Liver (tissue), 8 donors: ENCODE measurements at regions not wholly inside any gene's neighbourhood (a gene's known extent, or its start where the extent isn't known, plus 50 kb on each side); places are given as distances from the start of the nearest gene placed in this dataset.

Source experiments
- DNase-seq: peaks from one replicate; pipeline ENCODE4 v3.0.0-alpha.2; 2017; ENCODE audit warnings: low spot score
- H3K27ac ChIP-seq, 2 donors: one replicate each; pipeline ENCODE4 v1.7.0; 2013; ENCODE audit warnings: inconsistent platforms in 2 of 2, low read length in 2 of 2, control low read depth in 1 of 2, low read depth in 1 of 2, mild to moderate bottlenecking in 1 of 2
- H3K27me3 ChIP-seq, 4 donors: one replicate each; pipeline versions ENCODE4 v1.6.1 to v1.7.0; 2013; ENCODE audit warnings: low read length in 3 of 4, inconsistent platforms in 1 of 4, mild to moderate bottlenecking in 1 of 4, moderate library complexity in 1 of 4; ENCODE audit not compliant: control insufficient read depth in 4 of 4, insufficient read depth in 4 of 4
- H3K36me3 ChIP-seq, 4 donors: one replicate each; pipeline versions ENCODE4 v1.6.1 to v1.7.0; 2013; ENCODE audit warnings: low read length in 3 of 4, mild to moderate bottlenecking in 3 of 4, low read depth in 1 of 4, moderate library complexity in 1 of 4; ENCODE audit not compliant: control insufficient read depth in 4 of 4, insufficient read depth in 3 of 4
- H3K4me1 ChIP-seq, 4 donors: one replicate each; pipeline versions ENCODE4 v1.6.1 to v1.7.0; 2013; ENCODE audit warnings: low read length in 3 of 4, mild to moderate bottlenecking in 3 of 4, moderate library complexity in 1 of 4; ENCODE audit not compliant: control insufficient read depth in 4 of 4, insufficient read depth in 4 of 4
- H3K4me3 ChIP-seq, 3 donors: one replicate each; pipeline versions ENCODE4 v1.6.1 to v1.7.0; 2013; ENCODE audit warnings: low read length in 3 of 3, control low read depth in 1 of 3, low read depth in 1 of 3, mild to moderate bottlenecking in 1 of 3
- H3K9ac ChIP-seq, 2 donors: one replicate each; pipeline ENCODE4 v1.7.0; 2013; ENCODE audit warnings: low read length in 2 of 2, mild to moderate bottlenecking in 2 of 2, moderate library complexity in 2 of 2, control low read depth in 1 of 2, low read depth in 1 of 2
- H3K9me3 ChIP-seq, 4 donors: one replicate each; pipeline versions ENCODE4 v1.6.1 to v1.7.0; 2013; ENCODE audit warnings: low read length in 3 of 4; ENCODE audit not compliant: control insufficient read depth in 4 of 4
- CTCF ChIP-seq: fragments of 150-350 bp; IDR thresholded peaks from 2 replicates; pipeline ENCODE4 v1.5.1; 2017; ENCODE audit warnings: improper control_type of control experiment, low read depth, low read length; ENCODE audit not compliant: missing input control
- EGR1 ChIP-seq, 2 donors: IDR thresholded peaks; 2 replicates each; pipeline ENCODE4 v1.6.1; 2016 to 2018; ENCODE audit warnings: antibody characterized with exemption in 2 of 2, low read depth in 2 of 2
- FOXA2 ChIP-seq: IDR thresholded peaks from 2 replicates; pipeline ENCODE4 v1.6.1; 2016; ENCODE audit warnings: antibody characterized with exemption
- GABPA ChIP-seq, 2 donors: IDR thresholded peaks in 1 of 2; conservative IDR thresholded peaks in 1 of 2; 2 replicates each; pipeline ENCODE4 v1.6.1; 2016; ENCODE audit warnings: antibody characterized with exemption in 2 of 2, mild to moderate bottlenecking in 1 of 2, moderate library complexity in 1 of 2
- HNF4A ChIP-seq, 2 donors: conservative IDR thresholded peaks; 2 replicates each; pipeline ENCODE4 v1.6.1; 2016; ENCODE audit warnings: antibody characterized with exemption in 2 of 2, mild to moderate bottlenecking in 2 of 2
- HNF4G ChIP-seq: IDR thresholded peaks from 2 replicates; pipeline ENCODE4 v1.6.1; 2016; ENCODE audit warnings: antibody characterized with exemption
- JUND ChIP-seq, 2 donors: IDR thresholded peaks; 2 replicates each; pipeline ENCODE4 v1.6.1; 2016; ENCODE audit warnings: antibody characterized with exemption in 2 of 2
- NR2F2 ChIP-seq: IDR thresholded peaks from 2 replicates; pipeline ENCODE4 v1.6.1; 2016; ENCODE audit warnings: antibody characterized with exemption
- RAD21 ChIP-seq, 2 donors: IDR thresholded peaks; 2 replicates each; pipeline ENCODE4 v1.6.1; 2016; ENCODE audit warnings: antibody characterized with exemption in 2 of 2, mild to moderate bottlenecking in 2 of 2
- SP1 ChIP-seq: IDR thresholded peaks from 2 replicates; pipeline ENCODE4 v1.6.1; 2018; ENCODE audit warnings: antibody characterized with exemption, mild to moderate bottlenecking
- TAF1 ChIP-seq: conservative IDR thresholded peaks from 2 replicates; pipeline ENCODE4 v1.6.1; 2016; ENCODE audit warnings: antibody characterized with exemption, mild to moderate bottlenecking
- YY1 ChIP-seq: IDR thresholded peaks from 2 replicates; pipeline ENCODE4 v1.6.1; 2016; ENCODE audit warnings: antibody characterized with exemption, mild to moderate bottlenecking
- WGBS: extraction: QIAGEN DNeasy Blood & Tissue Kit; methylation state at CpG from one replicate; pipeline ENCODE4 v1.1.7; 2013; 5-methylcytosine and 5-hydroxymethylcytosine counted together
- TF ChIP-seq, protein P1 (sequence below): IDR thresholded peaks from 2 replicates; pipeline ENCODE4 v1.6.1; 2016; ENCODE audit warnings: antibody characterized with exemption
- TF ChIP-seq, protein P2 (sequence below): IDR thresholded peaks from 2 replicates; pipeline ENCODE4 v1.6.1; 2016; ENCODE audit warnings: antibody characterized with exemption
- donor health status: healthy.
- donor health status: healthy.
- donor health status: healthy.
- donor health status: healthy.
- donor health status: healthy.

GRCh38 chr14:85442996-85443395 lies 86.9 kb upstream of the FLRT2 start:
- Histone ChIP-seq H3K27ac (no peak overlapping the region), H3K4me1 (no peaks in the 10 kb centered on the region), H3K4me3 (no peak overlapping the region), H3K36me3 (no peaks in the 10 kb centered on the region), H3K27me3 (no peaks in the 10 kb centered on the region), H3K9me3 (no peaks in the 10 kb centered on the region), H3K9ac (no peak overlapping the region)
- no peak for DNase-seq
- TF ChIP-seq CTCF (no peak), GABPA (IDR thresholded peaks at IDR 0.05 in 1 of 2, conservative IDR thresholded peaks at IDR 0.05 in 1 of 2) (no peak), HNF4A (conservative IDR thresholded peaks at IDR 0.05) (no peak), NR2F2 (no peak), HNF4G (no peak), SP1 (no peak), TAF1 (no peak), JUND (IDR thresholded peaks at IDR 0.05) (no peak)
- TF ChIP-seq, protein P1, sequence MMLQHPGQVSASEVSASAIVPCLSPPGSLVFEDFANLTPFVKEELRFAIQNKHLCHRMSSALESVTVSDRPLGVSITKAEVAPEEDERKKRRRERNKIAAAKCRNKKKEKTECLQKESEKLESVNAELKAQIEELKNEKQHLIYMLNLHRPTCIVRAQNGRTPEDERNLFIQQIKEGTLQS = no peak
- TF ChIP-seq, protein P2, sequence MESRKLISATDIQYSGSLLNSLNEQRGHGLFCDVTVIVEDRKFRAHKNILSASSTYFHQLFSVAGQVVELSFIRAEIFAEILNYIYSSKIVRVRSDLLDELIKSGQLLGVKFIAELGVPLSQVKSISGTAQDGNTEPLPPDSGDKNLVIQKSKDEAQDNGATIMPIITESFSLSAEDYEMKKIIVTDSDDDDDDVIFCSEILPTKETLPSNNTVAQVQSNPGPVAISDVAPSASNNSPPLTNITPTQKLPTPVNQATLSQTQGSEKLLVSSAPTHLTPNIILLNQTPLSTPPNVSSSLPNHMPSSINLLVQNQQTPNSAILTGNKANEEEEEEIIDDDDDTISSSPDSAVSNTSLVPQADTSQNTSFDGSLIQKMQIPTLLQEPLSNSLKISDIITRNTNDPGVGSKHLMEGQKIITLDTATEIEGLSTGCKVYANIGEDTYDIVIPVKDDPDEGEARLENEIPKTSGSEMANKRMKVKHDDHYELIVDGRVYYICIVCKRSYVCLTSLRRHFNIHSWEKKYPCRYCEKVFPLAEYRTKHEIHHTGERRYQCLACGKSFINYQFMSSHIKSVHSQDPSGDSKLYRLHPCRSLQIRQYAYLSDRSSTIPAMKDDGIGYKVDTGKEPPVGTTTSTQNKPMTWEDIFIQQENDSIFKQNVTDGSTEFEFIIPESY = no peak
- 94% methylated on average over 1 of the region's 1 CpG for WGBS

GRCh38 chr14:85444635-85445034 lies 85.3 kb upstream of the FLRT2 start:
- 80% methylated on average over 3 of the region's 3 CpGs for WGBS
- H3K27ac ChIP-seq = no peak overlapping the region
- no peak overlapping the region for H3K4me3 ChIP-seq
- H3K4me1 ChIP-seq = no peaks in the 10 kb centered on the region
- no peaks in the 10 kb centered on the region for H3K27me3 ChIP-seq
- no peaks in the 10 kb centered on the region for H3K9me3 ChIP-seq
- H3K9ac ChIP-seq = no peak overlapping the region
- no peak for DNase-seq
- no peaks in the 10 kb centered on the region for H3K36me3 ChIP-seq
- TF ChIP-seq NR2F2 (no peak), FOXA2 (no peak), EGR1 (IDR thresholded peaks at IDR 0.05; ENCODE audit: low read depth in 2 of 2) (no peak), YY1 (no peak), RAD21 (IDR thresholded peaks at IDR 0.05) (no peak), CTCF (no peak)
